ENCODE measurements at regions not wholly inside any gene's neighbourhood (a gene's known extent, or its start where the extent isn't known, plus 50 kb on each side); places are given as distances from the start of the nearest gene placed in this dataset.

DNA sequence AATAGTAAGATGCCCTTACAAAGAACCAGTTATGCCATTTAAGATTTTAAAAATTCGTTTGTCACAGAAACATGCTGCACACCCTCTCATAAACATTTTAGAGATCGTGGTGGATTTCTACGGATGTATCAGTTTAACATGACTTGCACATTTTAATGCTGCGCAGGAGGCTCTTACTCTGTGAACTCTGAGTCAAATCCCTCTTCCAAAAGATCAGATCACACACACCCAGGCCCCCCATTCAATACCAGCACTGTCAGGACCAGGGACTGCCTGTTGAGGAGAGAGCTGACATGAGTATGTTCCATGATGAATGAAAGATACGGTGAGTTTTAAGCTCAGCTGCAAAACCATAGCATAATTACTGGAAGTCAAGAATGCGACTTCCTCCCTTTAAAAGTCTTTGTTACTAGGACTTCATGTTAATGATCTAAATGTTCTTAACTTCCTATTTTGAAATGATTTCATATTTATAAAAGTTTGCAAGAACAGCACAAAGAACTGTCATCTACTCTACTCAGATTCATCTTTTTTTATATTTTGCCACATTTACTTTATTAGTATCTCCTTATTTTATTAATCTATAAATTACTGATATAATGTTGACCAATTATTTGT is 500.2 kb downstream of the GLRX3 start:
- no peaks in the 10 kb centered on the region for H3K27me3 ChIP-seq (replicated peaks; ENCODE audit: control insufficient read depth, insufficient read depth, low read length, poor library complexity, severe bottlenecking)
- H3K4me1 ChIP-seq (ENCODE audit: control insufficient read depth, insufficient read depth, low read length, poor library complexity, severe bottlenecking): no peaks in the 10 kb centered on the region
- H3K9me3 ChIP-seq (ENCODE audit: control insufficient read depth, low read length): no peaks in the 10 kb centered on the region
- DNase-seq: no peak
- H3K27ac ChIP-seq (ENCODE audit: insufficient read depth, low read length, poor library complexity, severe bottlenecking): no peak overlapping the region
- H3K36me3 ChIP-seq (ENCODE audit: control insufficient read depth, insufficient read depth, low read length): no peaks in the 10 kb centered on the region
- no peak overlapping the region for H3K4me3 ChIP-seq (ENCODE audit: insufficient read depth, low read depth, low read length, poor library complexity, severe bottlenecking)

DNA sequence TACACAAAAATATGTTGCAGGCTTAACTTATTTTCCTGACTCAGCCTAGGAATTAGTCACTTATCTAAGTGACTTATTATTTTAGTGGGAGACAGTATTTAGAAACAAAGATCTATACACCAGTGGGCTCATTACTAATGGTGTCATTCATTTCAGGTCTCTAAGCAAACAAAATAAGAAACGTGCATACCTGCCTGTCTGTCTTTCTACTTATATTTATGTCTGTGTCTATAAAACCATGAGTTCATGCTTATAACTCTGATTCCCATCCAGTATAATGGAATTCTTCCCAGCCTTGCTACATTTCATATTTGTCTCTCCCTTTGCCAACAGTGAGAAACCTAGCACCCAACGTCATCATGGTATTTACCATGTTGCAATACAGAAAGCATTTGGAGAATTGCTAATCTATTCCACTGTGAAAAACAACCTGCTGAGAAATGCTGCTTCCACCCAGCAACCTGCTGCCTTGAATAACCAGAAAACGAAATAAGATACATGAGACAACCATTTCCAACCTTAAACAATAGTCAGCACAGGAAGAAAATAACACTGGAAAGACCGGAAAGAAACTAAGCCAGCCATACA is 501.0 kb downstream of the GLRX3 start:
- H3K27me3 ChIP-seq (replicated peaks; ENCODE audit: control insufficient read depth, insufficient read depth, low read length, poor library complexity, severe bottlenecking): no peaks in the 10 kb centered on the region
- no peak overlapping the region for H3K4me3 ChIP-seq (ENCODE audit: insufficient read depth, low read depth, low read length, poor library complexity, severe bottlenecking)
- DNase-seq: no peak
- no peak overlapping the region for H3K27ac ChIP-seq (ENCODE audit: insufficient read depth, low read length, poor library complexity, severe bottlenecking)
- H3K9me3 ChIP-seq (ENCODE audit: control insufficient read depth, low read length): no peaks in the 10 kb centered on the region
- no peaks in the 10 kb centered on the region for H3K36me3 ChIP-seq (ENCODE audit: control insufficient read depth, insufficient read depth, low read length)
- no peaks in the 10 kb centered on the region for H3K4me1 ChIP-seq (ENCODE audit: control insufficient read depth, insufficient read depth, low read length, poor library complexity, severe bottlenecking)

DNA sequence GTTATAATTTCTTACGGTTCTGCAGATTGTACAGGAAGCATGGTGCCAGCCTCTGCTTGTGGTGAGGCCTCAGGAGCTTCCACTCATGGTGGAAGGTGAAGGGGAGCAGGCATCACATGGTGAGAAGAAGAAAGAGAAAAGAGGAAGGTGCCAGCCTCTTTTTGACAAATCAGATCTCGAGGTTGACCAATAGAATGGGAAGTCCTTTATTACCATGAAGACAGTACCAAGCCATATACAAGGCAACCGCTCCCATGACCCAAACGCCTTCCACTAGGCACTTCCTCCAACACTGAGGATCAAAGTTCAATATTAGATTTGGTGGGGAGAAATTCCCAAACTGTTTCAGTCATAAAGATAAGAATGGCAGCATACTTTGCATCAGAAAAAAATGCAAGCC is 502.8 kb downstream of the GLRX3 start:
- Histone ChIP-seq H3K27ac (ENCODE audit: insufficient read depth, low read length, poor library complexity, severe bottlenecking) (no peak overlapping the region), H3K27me3 (replicated peaks; ENCODE audit: control insufficient read depth, insufficient read depth, low read length, poor library complexity, severe bottlenecking) (no peaks in the 10 kb centered on the region), H3K4me3 (ENCODE audit: insufficient read depth, low read depth, low read length, poor library complexity, severe bottlenecking) (no peak overlapping the region), H3K4me1 (ENCODE audit: control insufficient read depth, insufficient read depth, low read length, poor library complexity, severe bottlenecking) (no peaks in the 10 kb centered on the region), H3K9me3 (ENCODE audit: control insufficient read depth, low read length) (no peaks in the 10 kb centered on the region), H3K36me3 (ENCODE audit: control insufficient read depth, insufficient read depth, low read length) (no peaks in the 10 kb centered on the region)
- no peak for DNase-seq

DNA sequence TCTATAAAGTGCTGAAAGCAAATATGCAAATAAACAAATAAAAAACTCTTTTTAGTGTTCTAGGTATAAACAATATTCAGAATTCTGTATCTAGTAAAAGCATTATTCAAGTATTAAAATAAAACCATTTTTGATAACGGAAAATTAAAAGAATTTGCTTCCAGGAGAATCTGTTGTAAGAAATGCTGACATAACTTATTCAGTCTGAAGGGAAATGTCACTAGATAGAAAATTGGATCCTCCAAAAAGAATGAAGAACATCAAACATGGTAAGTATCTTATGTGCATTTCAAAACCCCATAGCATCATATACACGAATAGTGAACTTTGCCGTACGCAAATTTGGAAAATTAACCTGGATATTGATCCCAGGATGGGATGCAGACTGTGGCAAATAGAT is 506.7 kb downstream of the GLRX3 start:
- no peak for DNase-seq
- H3K9me3 ChIP-seq (ENCODE audit: control insufficient read depth, low read length): no peaks in the 10 kb centered on the region
- H3K4me1 ChIP-seq (ENCODE audit: control insufficient read depth, insufficient read depth, low read length, poor library complexity, severe bottlenecking): no peaks in the 10 kb centered on the region
- no peak overlapping the region for H3K4me3 ChIP-seq (ENCODE audit: insufficient read depth, low read depth, low read length, poor library complexity, severe bottlenecking)
- H3K27me3 ChIP-seq (replicated peaks; ENCODE audit: control insufficient read depth, insufficient read depth, low read length, poor library complexity, severe bottlenecking): no peaks in the 10 kb centered on the region
- H3K27ac ChIP-seq (ENCODE audit: insufficient read depth, low read length, poor library complexity, severe bottlenecking): no peak overlapping the region
- H3K36me3 ChIP-seq (ENCODE audit: control insufficient read depth, insufficient read depth, low read length): no peaks in the 10 kb centered on the region

DNA sequence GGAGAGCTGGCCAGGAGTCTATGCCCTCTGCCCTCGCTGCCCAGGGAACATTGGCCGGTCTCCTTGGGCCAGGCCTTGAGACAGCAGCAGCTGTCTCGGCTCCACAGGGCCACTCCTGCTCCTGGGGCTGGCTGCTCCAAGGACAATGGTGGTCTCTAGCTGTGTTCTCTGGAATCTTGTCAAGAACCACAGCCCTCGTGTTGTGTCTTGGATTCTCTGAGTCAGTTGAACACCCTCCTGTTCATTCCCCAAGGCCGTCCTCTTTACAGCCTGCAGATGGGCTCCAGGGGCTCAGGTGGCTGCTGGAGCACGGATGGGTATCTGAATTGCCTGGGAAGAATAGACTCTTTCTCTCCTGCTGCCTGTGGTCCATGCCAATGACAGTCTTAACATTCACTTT is 511.1 kb downstream of the GLRX3 start:
- no peak overlapping the region for H3K4me3 ChIP-seq (ENCODE audit: insufficient read depth, low read depth, low read length, poor library complexity, severe bottlenecking)
- H3K36me3 ChIP-seq (ENCODE audit: control insufficient read depth, insufficient read depth, low read length): no peaks in the 10 kb centered on the region
- no peak overlapping the region for H3K27ac ChIP-seq (ENCODE audit: insufficient read depth, low read length, poor library complexity, severe bottlenecking)
- DNase-seq: no peak
- no peaks in the 10 kb centered on the region for H3K27me3 ChIP-seq (replicated peaks; ENCODE audit: control insufficient read depth, insufficient read depth, low read length, poor library complexity, severe bottlenecking)
- H3K9me3 ChIP-seq (ENCODE audit: control insufficient read depth, low read length): no peaks in the 10 kb centered on the region
- no peaks in the 10 kb centered on the region for H3K4me1 ChIP-seq (ENCODE audit: control insufficient read depth, insufficient read depth, low read length, poor library complexity, severe bottlenecking)

DNA sequence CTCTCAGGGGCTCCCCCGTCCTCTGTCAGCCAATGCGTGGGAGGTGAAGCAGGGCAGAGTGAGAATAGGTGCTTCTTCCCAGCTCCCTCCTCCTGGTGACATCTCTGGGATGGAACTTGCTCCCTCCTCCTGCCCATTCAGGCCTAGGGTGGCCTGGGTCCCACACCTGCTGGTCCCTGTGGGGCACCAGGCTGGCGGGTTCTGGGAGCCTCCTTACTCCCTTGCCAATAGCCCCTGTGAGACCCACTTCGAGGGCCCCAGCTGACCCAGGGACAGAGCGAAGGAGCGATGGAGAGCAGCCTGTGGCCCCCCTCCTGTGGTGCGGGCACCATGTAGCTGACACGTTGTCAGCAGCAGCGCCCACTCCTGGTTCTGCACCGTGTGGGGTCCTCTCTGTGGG is 512.6 kb downstream of the GLRX3 start:
- Histone ChIP-seq H3K4me1 (ENCODE audit: control insufficient read depth, insufficient read depth, low read length, poor library complexity, severe bottlenecking) (no peaks in the 10 kb centered on the region), H3K9me3 (ENCODE audit: control insufficient read depth, low read length) (no peaks in the 10 kb centered on the region), H3K27me3 (replicated peaks; ENCODE audit: control insufficient read depth, insufficient read depth, low read length, poor library complexity, severe bottlenecking) (no peaks in the 10 kb centered on the region), H3K36me3 (ENCODE audit: control insufficient read depth, insufficient read depth, low read length) (no peaks in the 10 kb centered on the region), H3K27ac (ENCODE audit: insufficient read depth, low read length, poor library complexity, severe bottlenecking) (no peak overlapping the region), H3K4me3 (ENCODE audit: insufficient read depth, low read depth, low read length, poor library complexity, severe bottlenecking) (no peak overlapping the region)
- no peak for DNase-seq

DNA sequence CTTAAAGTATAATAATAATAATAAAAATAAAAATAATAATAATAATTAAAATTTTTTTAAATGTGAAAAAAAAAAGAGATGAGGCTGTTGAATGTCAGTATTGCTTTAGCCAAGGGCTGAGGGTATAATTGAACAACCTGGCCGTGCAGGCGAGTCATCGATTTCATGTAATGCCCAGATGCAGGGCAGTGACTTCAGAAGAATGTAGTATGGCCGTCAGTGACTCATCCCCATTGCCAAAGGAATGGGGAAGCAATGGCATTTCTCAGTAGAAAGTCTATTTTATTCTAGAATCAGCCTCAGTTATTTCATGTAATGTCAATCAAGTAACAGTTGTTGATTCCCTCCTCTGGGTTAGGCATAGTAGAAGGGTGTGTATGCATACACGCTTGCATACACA is 516.4 kb downstream of the GLRX3 start:
- DNase-seq: no peak

DNA sequence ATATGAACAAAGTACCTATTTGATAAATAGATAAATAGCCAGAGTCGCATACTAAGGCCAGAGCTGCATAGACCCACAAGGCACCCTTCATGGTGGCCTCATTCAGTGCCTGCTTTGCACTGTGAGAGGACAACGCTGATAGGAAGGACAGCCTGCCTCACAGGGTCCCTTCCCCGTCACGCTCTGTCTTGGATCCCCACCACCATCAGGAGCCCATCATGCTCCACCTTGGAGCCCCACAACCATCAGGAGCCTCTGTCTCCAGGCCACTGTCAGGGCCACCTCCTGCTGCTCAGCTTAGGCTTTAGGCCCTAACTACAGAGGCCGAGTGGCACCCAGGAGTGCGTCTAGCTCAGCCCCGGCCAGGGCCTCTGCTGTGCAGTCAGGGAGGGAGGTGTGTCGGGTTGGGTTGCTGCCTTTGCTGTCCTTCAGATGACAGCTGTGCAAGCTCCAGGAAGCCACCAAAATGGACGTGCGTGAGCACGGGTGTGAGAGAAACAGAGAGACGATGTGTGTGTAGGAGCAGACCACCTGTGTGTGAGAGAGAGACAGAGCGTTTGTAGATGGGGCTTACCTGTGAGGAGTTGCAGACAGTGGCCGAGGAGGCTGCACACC is 516.9 kb downstream of the GLRX3 start:
- H3K27me3 ChIP-seq (replicated peaks; ENCODE audit: control insufficient read depth, insufficient read depth, low read length, poor library complexity, severe bottlenecking): no peaks in the 10 kb centered on the region
- no peak overlapping the region for H3K4me3 ChIP-seq (ENCODE audit: insufficient read depth, low read depth, low read length, poor library complexity, severe bottlenecking)
- H3K36me3 ChIP-seq (ENCODE audit: control insufficient read depth, insufficient read depth, low read length): no peaks in the 10 kb centered on the region
- H3K4me1 ChIP-seq (ENCODE audit: control insufficient read depth, insufficient read depth, low read length, poor library complexity, severe bottlenecking): no peaks in the 10 kb centered on the region
- no peak overlapping the region for H3K27ac ChIP-seq (ENCODE audit: insufficient read depth, low read length, poor library complexity, severe bottlenecking)
- H3K9me3 ChIP-seq (ENCODE audit: control insufficient read depth, low read length): no peaks in the 10 kb centered on the region
- DNase-seq: no peak

More for the DNA sequence above, 516.4 kb downstream of the GLRX3 start:
- no peak overlapping the region for H3K4me3 ChIP-seq (ENCODE audit: insufficient read depth, low read depth, low read length, poor library complexity, severe bottlenecking)
- H3K9me3 ChIP-seq (ENCODE audit: control insufficient read depth, low read length): no peaks in the 10 kb centered on the region
- H3K27me3 ChIP-seq (replicated peaks; ENCODE audit: control insufficient read depth, insufficient read depth, low read length, poor library complexity, severe bottlenecking): no peaks in the 10 kb centered on the region
- H3K4me1 ChIP-seq (ENCODE audit: control insufficient read depth, insufficient read depth, low read length, poor library complexity, severe bottlenecking): no peaks in the 10 kb centered on the region
- no peaks in the 10 kb centered on the region for H3K36me3 ChIP-seq (ENCODE audit: control insufficient read depth, insufficient read depth, low read length)
- no peak overlapping the region for H3K27ac ChIP-seq (ENCODE audit: insufficient read depth, low read length, poor library complexity, severe bottlenecking)

DNA sequence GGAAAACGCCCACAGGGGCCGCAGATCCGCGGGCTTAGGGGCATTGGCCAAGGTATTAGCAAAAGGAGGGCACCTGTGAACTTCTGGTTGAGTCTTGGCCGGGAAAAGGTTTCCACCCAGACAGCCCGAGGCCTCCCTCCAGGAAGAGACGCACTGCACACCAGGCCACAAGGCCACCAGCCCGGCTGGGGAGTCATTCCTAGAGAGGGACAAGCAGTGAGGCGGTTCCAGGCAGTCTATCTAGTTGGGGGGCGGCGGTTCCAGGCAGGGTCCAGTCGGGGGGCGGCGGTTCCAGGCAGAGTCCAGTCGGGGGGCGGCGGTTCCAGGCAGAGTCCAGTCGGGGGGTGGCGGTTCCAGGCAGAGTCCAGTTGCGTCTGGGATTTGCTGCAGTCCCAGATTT is 518.5 kb downstream of the GLRX3 start:
- Histone ChIP-seq H3K36me3 (ENCODE audit: control insufficient read depth, insufficient read depth, low read length) (no peaks in the 10 kb centered on the region), H3K27ac (ENCODE audit: insufficient read depth, low read length, poor library complexity, severe bottlenecking) (no peak overlapping the region), H3K4me1 (ENCODE audit: control insufficient read depth, insufficient read depth, low read length, poor library complexity, severe bottlenecking) (no peaks in the 10 kb centered on the region), H3K27me3 (replicated peaks; ENCODE audit: control insufficient read depth, insufficient read depth, low read length, poor library complexity, severe bottlenecking) (no peaks in the 10 kb centered on the region), H3K4me3 (ENCODE audit: insufficient read depth, low read depth, low read length, poor library complexity, severe bottlenecking) (no peak overlapping the region), H3K9me3 (ENCODE audit: control insufficient read depth, low read length) (no peaks in the 10 kb centered on the region)
- no peak for DNase-seq

DNA sequence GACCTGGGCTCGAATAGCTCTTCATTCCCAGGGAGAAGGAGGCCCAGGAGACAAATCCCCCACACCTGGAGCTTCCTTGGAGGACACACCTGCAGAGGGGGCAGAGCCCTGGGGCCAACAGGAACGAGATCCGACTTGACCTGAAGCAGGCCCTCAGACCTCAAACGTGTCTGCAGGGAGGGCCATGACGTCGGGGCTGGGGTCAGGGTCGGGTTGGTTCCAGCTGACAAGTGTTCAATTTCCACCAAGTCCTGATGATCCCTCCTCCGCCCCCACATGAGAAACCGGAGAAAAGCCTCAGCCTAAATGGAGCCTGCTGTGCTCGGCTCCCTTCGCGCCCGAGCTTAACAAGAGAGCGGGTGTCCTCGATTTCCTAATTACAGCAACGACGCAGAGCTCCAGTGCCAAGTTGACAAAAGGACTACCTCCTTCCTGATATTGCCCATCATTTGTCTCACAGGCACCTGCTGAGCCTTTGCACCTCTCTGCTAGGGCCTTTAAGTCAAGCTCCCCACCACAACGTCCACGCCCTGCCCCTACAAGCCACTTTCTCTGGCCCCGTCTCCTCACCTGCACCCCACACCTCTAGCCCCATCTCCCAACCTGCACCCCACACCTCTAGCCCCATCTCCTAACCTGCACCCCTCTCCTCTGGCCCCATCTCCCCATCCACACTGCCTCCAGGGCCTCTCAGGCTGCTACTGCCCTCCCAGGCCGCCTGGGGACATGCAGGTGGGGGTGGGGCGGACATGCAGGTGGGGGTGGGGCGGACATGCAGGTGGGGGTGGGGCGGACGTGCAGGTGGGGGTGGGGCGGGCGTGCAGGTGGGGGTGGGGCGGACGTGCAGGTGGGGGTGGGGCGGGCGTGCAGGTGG is 519.4 kb downstream of the GLRX3 start:
- no peak overlapping the region for H3K4me3 ChIP-seq (ENCODE audit: insufficient read depth, low read depth, low read length, poor library complexity, severe bottlenecking)
- no peaks in the 10 kb centered on the region for H3K27me3 ChIP-seq (replicated peaks; ENCODE audit: control insufficient read depth, insufficient read depth, low read length, poor library complexity, severe bottlenecking)
- H3K27ac ChIP-seq (ENCODE audit: insufficient read depth, low read length, poor library complexity, severe bottlenecking): no peak overlapping the region
- H3K9me3 ChIP-seq (ENCODE audit: control insufficient read depth, low read length): no peaks in the 10 kb centered on the region
- DNase-seq: no peak
- H3K4me1 ChIP-seq (ENCODE audit: control insufficient read depth, insufficient read depth, low read length, poor library complexity, severe bottlenecking): no peaks in the 10 kb centered on the region
- no peaks in the 10 kb centered on the region for H3K36me3 ChIP-seq (ENCODE audit: control insufficient read depth, insufficient read depth, low read length)

All from effector memory CD4-positive, alpha-beta T cell (primary cell).